HCT116 (cell line): ENCODE measurements at regions not wholly inside any gene's neighbourhood (a gene's known extent, or its start where the extent isn't known, plus 50 kb on each side); places are given as distances from the start of the nearest gene placed in this dataset.

Experiments used
- ATAC-seq: fragments of 200-7000 bp; cut with Tn5 transposase; 2 replicates; pipeline ENCODE4 v1.9.1; 2020; ENCODE audit warnings: mild to moderate bottlenecking, moderate library complexity
- BruUV-seq: library from RNA; stranded (reverse); fragments of 400-500 nt; replicated peaks from 2 replicates; lab custom pipeline; 2021; lab: Mats Ljungman, UMichigan
- CTCF ChIA-PET: fragments of 300-600 bp; sonication (Branson Sonifier 250); formaldehyde crosslinking; loops from one replicate; lab custom pipeline; 2021; ENCODE audit warnings: antibody characterized with exemption; lab: Charles Lee
- POLR2A ChIA-PET: fragments of 300-600, 350-600 bp; sonication (Branson Sonifier 250); formaldehyde crosslinking; loops from one replicate; lab custom pipeline; 2021; ENCODE audit warnings: antibody characterized with exemption; lab: Charles Lee
- RAD21 ChIA-PET, 2 experiments: fragments of 300-600 bp; sonication (Branson Sonifier 250); formaldehyde crosslinking; loops; one replicate each; lab custom pipeline; 2023; ENCODE audit warnings: low total read pairs in 2 of 2; ENCODE audit not compliant: uncharacterized antibody in 2 of 2, unreplicated experiment in 2 of 2, low non-redundant PET in 1 of 2; lab: Charles Lee
- DNase-seq: peaks from one replicate; pipeline ENCODE4 v3.0.0-alpha.2; 2010; ENCODE audit warnings: low read depth, low spot score
- H2AFZ ChIP-seq: fragments of 200-600 bp; shearing (Covaris generic), sonication (generic); 2 replicates; pipeline ENCODE4 v1.6.1; 2017; ENCODE audit warnings: low read depth, mixed run types, mixed read lengths, antibody characterized with exemption, low read length; ENCODE audit not compliant: poor library complexity, severe bottlenecking
- H3K27ac ChIP-seq: 2 replicates; pipeline ENCODE4 v1.5.1; 2012; ENCODE audit warnings: low read depth, low read length
- H3K27me3 ChIP-seq: fragments of 200-600 bp; sonication (generic); 2 replicates; pipeline ENCODE4 v1.6.1; 2016; ENCODE audit warnings: mixed run types, low read length, mixed read lengths; ENCODE audit not compliant: insufficient read depth
- H3K36me3 ChIP-seq, 2 experiments: fragments of 200-500 bp in 1 of 2; fragments of 200-600 bp in 1 of 2; sonication (Bioruptor generic) in 1 of 2; sonication (generic) in 1 of 2; 2 replicates each; pipeline versions ENCODE4 v1.5.1 to v1.6.1; 2014 to 2016; ENCODE audit warnings: low read length in 2 of 2, inconsistent platforms in 1 of 2, mixed read lengths in 1 of 2, mixed run types in 1 of 2; ENCODE audit not compliant: insufficient read depth in 2 of 2, control insufficient read depth in 1 of 2
- H3K4me1 ChIP-seq, 2 experiments: fragments of 200-600 bp in 1 of 2; sonication (generic) in 1 of 2; 2 replicates each; pipeline versions ENCODE4 v1.5.1 to v1.6.1; 2012 to 2017; ENCODE audit warnings: low read length in 2 of 2, inconsistent platforms in 1 of 2, mild to moderate bottlenecking in 1 of 2, mixed read lengths in 1 of 2, mixed run types in 1 of 2, moderate library complexity in 1 of 2; ENCODE audit not compliant: insufficient read depth in 2 of 2, control insufficient read depth in 1 of 2
- H3K4me2 ChIP-seq: fragments of 200-600 bp; sonication (generic); 2 replicates; pipeline ENCODE4 v1.6.1; 2017; ENCODE audit warnings: mixed run types, low read length, mixed read lengths
- H3K4me3 ChIP-seq, 2 experiments: fragments of 200-600 bp in 1 of 2; sonication (generic) in 1 of 2; replicated peaks in 1 of 2; 2 replicates each; pipeline ENCODE4 v1.5.1; 2011 to 2016; ENCODE audit warnings: low read length in 2 of 2, control low read depth in 1 of 2, low read depth in 1 of 2, mild to moderate bottlenecking in 1 of 2, mixed read lengths in 1 of 2, mixed run types in 1 of 2
- H3K79me2 ChIP-seq: fragments of 200-600 bp; sonication (generic); 2 replicates; pipeline ENCODE4 v1.6.1; 2017; ENCODE audit warnings: mild to moderate bottlenecking, mixed run types, low read length, moderate library complexity, mixed read lengths; ENCODE audit not compliant: insufficient read depth
- H3K9ac ChIP-seq: fragments of 200-600 bp; sonication (generic); 2 replicates; pipeline ENCODE4 v1.6.1; 2016; ENCODE audit warnings: low read length, mixed read lengths
- H3K9me2 ChIP-seq: fragments of 200-600 bp; sonication (generic), shearing (Covaris generic); 2 replicates; pipeline ENCODE4 v1.6.1; 2017; ENCODE audit warnings: mixed run types, mild to moderate bottlenecking, moderate library complexity; ENCODE audit not compliant: insufficient read depth
- H3K9me3 ChIP-seq, 2 experiments: fragments of 200-500 bp in 1 of 2; fragments of 200-600 bp in 1 of 2; sonication (Bioruptor generic) in 1 of 2; sonication (generic) in 1 of 2; 2 replicates each; pipeline ENCODE4 v1.6.1; 2014 to 2017; ENCODE audit warnings: low read length in 2 of 2, mixed read lengths in 2 of 2, inconsistent platforms in 1 of 2, low read depth in 1 of 2, mild to moderate bottlenecking in 1 of 2, mixed run types in 1 of 2, moderate library complexity in 1 of 2; ENCODE audit not compliant: control insufficient read depth in 1 of 2, insufficient read depth in 1 of 2
- H4K20me1 ChIP-seq: fragments of 200-600 bp; sonication (generic), shearing (Covaris generic); 2 replicates; pipeline ENCODE4 v1.6.1; 2017; ENCODE audit warnings: mixed run types, mild to moderate bottlenecking, moderate library complexity; ENCODE audit not compliant: insufficient read depth
- CBX3 ChIP-seq: IDR thresholded peaks from 2 replicates; pipeline ENCODE4 v1.6.1; 2012; ENCODE audit warnings: low read depth
- EGR1 ChIP-seq: IDR thresholded peaks from 2 replicates; pipeline ENCODE4 v1.6.1; 2012; ENCODE audit warnings: low read depth
- EZH2 ChIP-seq: fragments of 200-600 bp; sonication (generic); IDR thresholded peaks from 2 replicates; pipeline ENCODE4 v1.6.1; 2017; ENCODE audit warnings: antibody characterized with exemption, mixed run types
- EZH2phosphoT487 ChIP-seq: fragments of 200-600 bp; IDR thresholded peaks from 2 replicates; pipeline ENCODE4 v1.6.1; 2018; ENCODE audit warnings: antibody characterized with exemption, borderline replicate concordance
- POLR2A ChIP-seq: IDR thresholded peaks from 2 replicates; pipeline ENCODE4 v1.7.0; 2011; ENCODE audit warnings: borderline replicate concordance; ENCODE audit not compliant: insufficient read depth, insufficient read length; ENCODE audit errors: extremely low read depth
- POLR2AphosphoS5 ChIP-seq: IDR thresholded peaks from 2 replicates; pipeline ENCODE4 v1.6.1; 2011; ENCODE audit warnings: mild to moderate bottlenecking, low read depth, low read length, moderate library complexity
- RAD21 ChIP-seq: IDR thresholded peaks from 2 replicates; pipeline ENCODE4 v1.6.1; 2012; ENCODE audit warnings: low read depth, mild to moderate bottlenecking
- SIN3A ChIP-seq: IDR thresholded peaks from 2 replicates; pipeline ENCODE4 v1.6.1; 2012; ENCODE audit warnings: low read depth
- SP1 ChIP-seq: IDR thresholded peaks from 2 replicates; pipeline ENCODE4 v1.6.1; 2012; ENCODE audit warnings: low read depth
- SRF ChIP-seq: IDR thresholded peaks from 2 replicates; pipeline ENCODE4 v1.6.1; 2012; ENCODE audit warnings: low read depth
- YY1 ChIP-seq: IDR thresholded peaks from 2 replicates; pipeline ENCODE4 v1.6.1; 2011; ENCODE audit warnings: low read length, low read depth, moderate library complexity, mild to moderate bottlenecking; ENCODE audit not compliant: insufficient replicate concordance; ENCODE audit errors: extremely low read depth
- ZFX ChIP-seq: fragments of 450-650 bp; IDR thresholded peaks from 2 replicates; pipeline ENCODE4 v1.6.1; 2017
- ZNF274 ChIP-seq: fragments of 200-500 bp; sonication (Bioruptor generic); IDR thresholded peaks from 2 replicates; pipeline ENCODE4 v1.6.1; 2014; ENCODE audit warnings: mild to moderate bottlenecking, low read depth, low read length, inconsistent platforms
- intact Hi-C: fragments of 100-400 bp; cut with micrococcal nuclease; formaldehyde crosslinking; loops from 2 replicates; pipeline ENCODE4 v1.10.0; 2022
- TF ChIP-seq, protein P1 (sequence below): IDR thresholded peaks from 2 replicates; pipeline ENCODE4 v1.6.1; 2012
- TF ChIP-seq, protein P2 (sequence below), 3 experiments: fragments of 200-600 bp in 1 of 3; sonication (generic) in 1 of 3; IDR thresholded peaks in 2 of 3; conservative IDR thresholded peaks in 1 of 3; 2 replicates each; pipeline ENCODE4 v1.5.1; 2012 to 2017; ENCODE audit warnings: low read depth in 2 of 3, low read length in 2 of 3, antibody characterized with exemption in 1 of 3, borderline replicate concordance in 1 of 3, control low read depth in 1 of 3, mild to moderate bottlenecking in 1 of 3, mixed read lengths in 1 of 3, mixed run types in 1 of 3, moderate library complexity in 1 of 3; ENCODE audit not compliant: insufficient read depth in 1 of 3
- TF ChIP-seq, protein P3 (sequence below): IDR thresholded peaks from 2 replicates; pipeline ENCODE4 v1.6.1; 2011; ENCODE audit warnings: mild to moderate bottlenecking, low read length, moderate library complexity; ENCODE audit not compliant: insufficient replicate concordance; ENCODE audit errors: extremely low read depth

DNA sequence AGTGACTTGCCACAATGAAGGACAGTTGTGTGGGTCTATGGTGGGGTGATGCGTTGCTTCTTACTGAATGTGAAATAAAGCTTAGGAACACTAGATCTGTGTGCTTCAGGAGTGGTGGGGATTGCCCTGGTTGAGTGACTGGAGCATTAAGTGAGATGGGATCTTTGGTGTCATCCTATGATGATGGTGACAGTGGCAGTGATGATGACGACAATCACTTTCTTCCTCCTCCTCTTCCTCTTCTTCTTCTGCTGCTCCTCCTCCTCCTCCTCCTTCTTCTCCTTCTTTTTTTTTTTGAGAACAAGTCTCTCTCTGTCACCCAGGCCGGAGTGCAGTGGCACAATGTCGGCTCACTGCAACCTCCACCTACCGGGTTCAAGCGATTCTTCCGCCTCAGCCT, 396.8 kb downstream of the SEC14L1 start:
- BruUV-seq: no TSS peak
- H3K9me2 ChIP-seq: no peaks in the 10 kb centered on the region
- POLR2A ChIA-PET: no interaction called here
- intact Hi-C loops: no loop called here
- no peaks in the 10 kb centered on the region for H3K9me3 ChIP-seq
- no peak overlapping the region for H3K9ac ChIP-seq
- ATAC-seq: no peak
- no peaks in the 10 kb centered on the region for H3K36me3 ChIP-seq
- no peak overlapping the region for H3K4me2 ChIP-seq
- DNase-seq: no peak
- H2AFZ ChIP-seq: no peak overlapping the region
- RAD21 ChIA-PET: no interaction called here
- no peak overlapping the region for H3K4me3 ChIP-seq
- no peaks in the 10 kb centered on the region for H3K79me2 ChIP-seq
- TF ChIP-seq SP1: no peak
- TF ChIP-seq, protein P1, sequence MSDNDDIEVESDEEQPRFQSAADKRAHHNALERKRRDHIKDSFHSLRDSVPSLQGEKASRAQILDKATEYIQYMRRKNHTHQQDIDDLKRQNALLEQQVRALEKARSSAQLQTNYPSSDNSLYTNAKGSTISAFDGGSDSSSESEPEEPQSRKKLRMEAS: no peak
- no peak for TF ChIP-seq SRF
- no peak for TF ChIP-seq EZH2phosphoT487
- TF ChIP-seq, protein P2, sequence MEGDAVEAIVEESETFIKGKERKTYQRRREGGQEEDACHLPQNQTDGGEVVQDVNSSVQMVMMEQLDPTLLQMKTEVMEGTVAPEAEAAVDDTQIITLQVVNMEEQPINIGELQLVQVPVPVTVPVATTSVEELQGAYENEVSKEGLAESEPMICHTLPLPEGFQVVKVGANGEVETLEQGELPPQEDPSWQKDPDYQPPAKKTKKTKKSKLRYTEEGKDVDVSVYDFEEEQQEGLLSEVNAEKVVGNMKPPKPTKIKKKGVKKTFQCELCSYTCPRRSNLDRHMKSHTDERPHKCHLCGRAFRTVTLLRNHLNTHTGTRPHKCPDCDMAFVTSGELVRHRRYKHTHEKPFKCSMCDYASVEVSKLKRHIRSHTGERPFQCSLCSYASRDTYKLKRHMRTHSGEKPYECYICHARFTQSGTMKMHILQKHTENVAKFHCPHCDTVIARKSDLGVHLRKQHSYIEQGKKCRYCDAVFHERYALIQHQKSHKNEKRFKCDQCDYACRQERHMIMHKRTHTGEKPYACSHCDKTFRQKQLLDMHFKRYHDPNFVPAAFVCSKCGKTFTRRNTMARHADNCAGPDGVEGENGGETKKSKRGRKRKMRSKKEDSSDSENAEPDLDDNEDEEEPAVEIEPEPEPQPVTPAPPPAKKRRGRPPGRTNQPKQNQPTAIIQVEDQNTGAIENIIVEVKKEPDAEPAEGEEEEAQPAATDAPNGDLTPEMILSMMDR (IDR thresholded peaks at IDR 0.05 in 2 of 3, conservative IDR thresholded peaks at IDR 0.05 in 1 of 3; ENCODE audit: borderline replicate concordance in 1 of 3, insufficient read depth in 1 of 3, low read depth in 2 of 3, low read length in 2 of 3): no peak
- TF ChIP-seq, protein P3, sequence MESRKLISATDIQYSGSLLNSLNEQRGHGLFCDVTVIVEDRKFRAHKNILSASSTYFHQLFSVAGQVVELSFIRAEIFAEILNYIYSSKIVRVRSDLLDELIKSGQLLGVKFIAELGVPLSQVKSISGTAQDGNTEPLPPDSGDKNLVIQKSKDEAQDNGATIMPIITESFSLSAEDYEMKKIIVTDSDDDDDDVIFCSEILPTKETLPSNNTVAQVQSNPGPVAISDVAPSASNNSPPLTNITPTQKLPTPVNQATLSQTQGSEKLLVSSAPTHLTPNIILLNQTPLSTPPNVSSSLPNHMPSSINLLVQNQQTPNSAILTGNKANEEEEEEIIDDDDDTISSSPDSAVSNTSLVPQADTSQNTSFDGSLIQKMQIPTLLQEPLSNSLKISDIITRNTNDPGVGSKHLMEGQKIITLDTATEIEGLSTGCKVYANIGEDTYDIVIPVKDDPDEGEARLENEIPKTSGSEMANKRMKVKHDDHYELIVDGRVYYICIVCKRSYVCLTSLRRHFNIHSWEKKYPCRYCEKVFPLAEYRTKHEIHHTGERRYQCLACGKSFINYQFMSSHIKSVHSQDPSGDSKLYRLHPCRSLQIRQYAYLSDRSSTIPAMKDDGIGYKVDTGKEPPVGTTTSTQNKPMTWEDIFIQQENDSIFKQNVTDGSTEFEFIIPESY: no peak
- TF ChIP-seq EZH2: no peak
- no peak for TF ChIP-seq YY1
- TF ChIP-seq SIN3A: no peak
- no peak for TF ChIP-seq ZNF274
- TF ChIP-seq RAD21: no peak
- TF ChIP-seq ZFX: no peak
- no peak for TF ChIP-seq CBX3
- no peak for TF ChIP-seq POLR2A
- no peak for TF ChIP-seq EGR1
- no peak for TF ChIP-seq POLR2AphosphoS5
- TF ChIP-seq, all 23 proteins: peak for 0
- Histone ChIP-seq H3K27me3 (peaks cover 21% of the 10 kb centered on the region; the same call in 1 of the 2 replicates), H3K4me1 (peaks cover 0 to 2% of the 10 kb centered on the region in 2 experiments; a peak in 2 of 4 replicates), H4K20me1 (no peaks in the 10 kb centered on the region), H3K27ac (no peak overlapping the region)
- CTCF ChIA-PET: no interaction called here
